Loucy (cell line): ENCODE measurements at regions not wholly inside any gene's neighbourhood (a gene's known extent, or its start where the extent isn't known, plus 50 kb on each side); places are given as distances from the start of the nearest gene placed in this dataset.

Source experiments
- EZH2phosphoT487 ChIP-seq: fragments of 200-600 bp; IDR thresholded peaks from 2 replicates; pipeline ENCODE4 v1.6.1; 2018; ENCODE audit warnings: antibody characterized with exemption, mild to moderate bottlenecking, moderate library complexity, borderline replicate concordance
- TF ChIP-seq, protein P1 (sequence below): fragments of 200-600 bp; sonication (generic); conservative IDR thresholded peaks from 2 replicates; pipeline ENCODE4 v1.5.1; 2014; ENCODE audit warnings: mild to moderate bottlenecking, antibody characterized with exemption, low read length

- TF ChIP-seq, protein P1, sequence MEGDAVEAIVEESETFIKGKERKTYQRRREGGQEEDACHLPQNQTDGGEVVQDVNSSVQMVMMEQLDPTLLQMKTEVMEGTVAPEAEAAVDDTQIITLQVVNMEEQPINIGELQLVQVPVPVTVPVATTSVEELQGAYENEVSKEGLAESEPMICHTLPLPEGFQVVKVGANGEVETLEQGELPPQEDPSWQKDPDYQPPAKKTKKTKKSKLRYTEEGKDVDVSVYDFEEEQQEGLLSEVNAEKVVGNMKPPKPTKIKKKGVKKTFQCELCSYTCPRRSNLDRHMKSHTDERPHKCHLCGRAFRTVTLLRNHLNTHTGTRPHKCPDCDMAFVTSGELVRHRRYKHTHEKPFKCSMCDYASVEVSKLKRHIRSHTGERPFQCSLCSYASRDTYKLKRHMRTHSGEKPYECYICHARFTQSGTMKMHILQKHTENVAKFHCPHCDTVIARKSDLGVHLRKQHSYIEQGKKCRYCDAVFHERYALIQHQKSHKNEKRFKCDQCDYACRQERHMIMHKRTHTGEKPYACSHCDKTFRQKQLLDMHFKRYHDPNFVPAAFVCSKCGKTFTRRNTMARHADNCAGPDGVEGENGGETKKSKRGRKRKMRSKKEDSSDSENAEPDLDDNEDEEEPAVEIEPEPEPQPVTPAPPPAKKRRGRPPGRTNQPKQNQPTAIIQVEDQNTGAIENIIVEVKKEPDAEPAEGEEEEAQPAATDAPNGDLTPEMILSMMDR = no peak
- no peak for TF ChIP-seq EZH2phosphoT487
Observed at GRCh38 chr13:105333416-105333815, 1202.0 kb downstream of the EFNB2 start.
